CD4-positive, CD25-positive, alpha-beta regulatory T cell (primary cell): ENCODE measurements at regions not wholly inside any gene's neighbourhood (a gene's known extent, or its start where the extent isn't known, plus 50 kb on each side); places are given as distances from the start of the nearest gene placed in this dataset.

Source experiments
- ATAC-seq, 2 donors: fragments of 150-1000 bp; cut with Tn5 transposase; one replicate each; pipeline ENCODE4 v1.10.0; 2021; ENCODE audit warnings: low read depth in 2 of 2, moderate number of reproducible peaks in 2 of 2, moderate library complexity in 1 of 2
- DNase-seq, 3 donors: peaks; one replicate each; pipeline versions ENCODE4 v3.0.0 to v3.0.0-alpha.2; 2012 to 2022; ENCODE audit warnings: mixed read lengths in 1 of 3
- H3K27ac ChIP-seq: one replicate; pipeline ENCODE4 v1.7.0; 2013; ENCODE audit warnings: mild to moderate bottlenecking, low read length; ENCODE audit not compliant: insufficient read depth, poor library complexity, severe bottlenecking
- H3K27me3 ChIP-seq: one replicate; pipeline ENCODE4 v1.7.0; 2013; ENCODE audit warnings: low read length; ENCODE audit not compliant: control insufficient read depth, insufficient read depth
- H3K36me3 ChIP-seq: one replicate; pipeline ENCODE4 v1.7.0; 2013; ENCODE audit warnings: mild to moderate bottlenecking, low read length, moderate library complexity; ENCODE audit not compliant: control insufficient read depth, insufficient read depth
- H3K4me1 ChIP-seq: 2 replicates; pipeline ENCODE4 v1.7.0; 2013; ENCODE audit warnings: mild to moderate bottlenecking, low read length; ENCODE audit not compliant: insufficient read depth, control insufficient read depth, poor library complexity, severe bottlenecking
- H3K4me3 ChIP-seq: one replicate; pipeline ENCODE4 v1.7.0; 2013; ENCODE audit warnings: low read depth, mild to moderate bottlenecking, low read length, moderate library complexity
- H3K9me3 ChIP-seq, 2 experiments: 1 replicate in 1 of 2; 2 replicates in 1 of 2; pipeline ENCODE4 v1.7.0; 2013; ENCODE audit warnings: low read length in 2 of 2, mild to moderate bottlenecking in 1 of 2, moderate library complexity in 1 of 2; ENCODE audit not compliant: control insufficient read depth in 2 of 2
- H3K27ac Mint-ChIP-seq, 3 donors: one replicate each; pipeline ENCODE4 v1.8.0; 2020 to 2022; ENCODE audit warnings: mild to moderate bottlenecking in 3 of 3, mixed read lengths in 3 of 3, moderate library complexity in 2 of 3
- H3K27me3 Mint-ChIP-seq: one replicate; pipeline ENCODE4 v1.8.0; 2022; ENCODE audit warnings: mild to moderate bottlenecking, mixed read lengths
- H3K36me3 Mint-ChIP-seq: one replicate; pipeline ENCODE4 v1.8.0; 2020; ENCODE audit warnings: mixed read lengths
- H3K4me1 Mint-ChIP-seq, 4 donors: one replicate each; pipeline ENCODE4 v1.8.0; 2020 to 2022; ENCODE audit warnings: mixed read lengths in 4 of 4, mild to moderate bottlenecking in 1 of 4
- H3K4me3 Mint-ChIP-seq, 4 donors: one replicate each; pipeline ENCODE4 v1.8.0; 2020 to 2022; ENCODE audit warnings: mild to moderate bottlenecking in 4 of 4, mixed read lengths in 4 of 4, moderate library complexity in 3 of 4
- H3K9me3 Mint-ChIP-seq, 7 donors: one replicate each; pipeline ENCODE4 v1.8.0; 2020 to 2022; ENCODE audit warnings: mixed read lengths in 7 of 7, mild to moderate bottlenecking in 3 of 7, moderate library complexity in 2 of 7

DNA sequence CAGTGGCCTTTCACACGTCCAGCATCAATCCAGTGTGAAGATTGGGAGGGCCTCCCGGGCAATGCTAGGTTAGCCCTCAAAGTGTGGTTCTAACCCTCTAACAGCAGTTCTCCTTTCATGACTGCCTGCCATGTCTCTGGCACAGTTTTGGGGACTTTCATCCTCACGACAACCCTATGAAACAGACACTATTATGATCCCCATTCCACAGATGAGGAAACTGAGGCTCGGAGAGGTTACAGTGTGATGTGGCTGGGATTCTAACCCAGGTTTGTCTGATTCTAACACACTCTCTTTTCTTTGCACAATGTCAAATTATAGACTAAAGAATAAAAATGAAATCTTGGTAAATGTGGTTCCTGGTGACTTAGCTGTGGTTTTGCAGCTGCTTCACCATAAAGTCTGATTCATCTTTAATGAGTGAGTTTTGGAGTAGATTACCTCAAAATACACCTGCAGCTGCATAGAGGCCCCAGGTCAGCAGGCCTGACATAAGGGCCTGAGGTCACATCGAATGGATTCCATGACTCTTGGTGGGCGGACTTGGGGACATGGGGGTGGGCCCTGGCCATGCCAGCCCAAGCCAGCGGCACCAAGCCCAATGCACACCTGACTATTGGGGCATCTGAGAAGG, 214.4 kb downstream of the GLI2 start:
- Mint-ChIP-seq H3K27me3 (no peaks in the 10 kb centered on the region), H3K27ac (no peak overlapping the region), H3K4me3 (no peak overlapping the region), H3K9me3 (no peaks in the 10 kb centered on the region), H3K36me3 (no peaks in the 10 kb centered on the region), H3K4me1 (no peaks in the 10 kb centered on the region)
- no peaks in the 10 kb centered on the region for H3K27me3 ChIP-seq
- DNase-seq (no peak), ATAC-seq (no peak)
- no peak overlapping the region for H3K4me3 ChIP-seq
- no peak overlapping the region for H3K27ac ChIP-seq
- no peaks in the 10 kb centered on the region for H3K36me3 ChIP-seq
- no peaks in the 10 kb centered on the region for H3K9me3 ChIP-seq
- H3K4me1 ChIP-seq: no peaks in the 10 kb centered on the region

GRCh38 chr2:120951693-120952092, 216.0 kb downstream of the GLI2 start:
- Histone ChIP-seq H3K27ac (no peak overlapping the region), H3K4me1 (no peaks in the 10 kb centered on the region), H3K9me3 (no peaks in the 10 kb centered on the region), H3K4me3 (no peak overlapping the region), H3K27me3 (no peaks in the 10 kb centered on the region), H3K36me3 (no peaks in the 10 kb centered on the region)
- Mint-ChIP-seq H3K4me3 (no peak overlapping the region), H3K27me3 (no peaks in the 10 kb centered on the region), H3K9me3 (no peaks in the 10 kb centered on the region), H3K4me1 (no peaks in the 10 kb centered on the region), H3K27ac (no peak overlapping the region), H3K36me3 (no peaks in the 10 kb centered on the region)
- no peak for ATAC-seq
- DNase-seq: no peak

DNA sequence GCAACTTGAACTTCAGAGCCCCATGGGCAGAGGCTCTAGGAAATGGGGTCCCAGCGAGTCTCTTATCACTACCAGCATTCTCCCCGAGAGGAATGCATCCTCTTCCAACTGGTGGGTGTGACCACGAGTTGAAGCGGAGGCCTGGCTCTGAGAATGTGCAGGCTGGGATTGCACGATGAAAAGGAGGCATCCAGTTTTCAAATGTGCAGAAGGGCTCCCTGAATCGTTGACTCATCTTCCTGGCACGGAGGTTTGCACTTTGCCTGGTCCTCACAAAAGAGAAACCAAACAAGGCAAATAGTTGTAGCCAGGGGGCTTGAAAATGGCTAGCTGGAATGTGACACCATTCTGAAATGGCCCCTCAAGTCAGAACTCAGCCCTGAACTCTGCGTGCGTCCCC, 216.7 kb downstream of the GLI2 start:
- DNase-seq (no peak), ATAC-seq (no peak)
- Histone ChIP-seq H3K9me3 (no peaks in the 10 kb centered on the region), H3K4me1 (no peaks in the 10 kb centered on the region), H3K27ac (no peak overlapping the region), H3K27me3 (no peaks in the 10 kb centered on the region), H3K36me3 (no peaks in the 10 kb centered on the region), H3K4me3 (no peak overlapping the region)
- Mint-ChIP-seq H3K27ac (no peak overlapping the region), H3K36me3 (no peaks in the 10 kb centered on the region), H3K4me3 (no peak overlapping the region), H3K4me1 (no peaks in the 10 kb centered on the region), H3K9me3 (peaks cover 0 to under 1% (median 0%) of the 10 kb centered on the region in 7 donors), H3K27me3 (no peaks in the 10 kb centered on the region)

DNA sequence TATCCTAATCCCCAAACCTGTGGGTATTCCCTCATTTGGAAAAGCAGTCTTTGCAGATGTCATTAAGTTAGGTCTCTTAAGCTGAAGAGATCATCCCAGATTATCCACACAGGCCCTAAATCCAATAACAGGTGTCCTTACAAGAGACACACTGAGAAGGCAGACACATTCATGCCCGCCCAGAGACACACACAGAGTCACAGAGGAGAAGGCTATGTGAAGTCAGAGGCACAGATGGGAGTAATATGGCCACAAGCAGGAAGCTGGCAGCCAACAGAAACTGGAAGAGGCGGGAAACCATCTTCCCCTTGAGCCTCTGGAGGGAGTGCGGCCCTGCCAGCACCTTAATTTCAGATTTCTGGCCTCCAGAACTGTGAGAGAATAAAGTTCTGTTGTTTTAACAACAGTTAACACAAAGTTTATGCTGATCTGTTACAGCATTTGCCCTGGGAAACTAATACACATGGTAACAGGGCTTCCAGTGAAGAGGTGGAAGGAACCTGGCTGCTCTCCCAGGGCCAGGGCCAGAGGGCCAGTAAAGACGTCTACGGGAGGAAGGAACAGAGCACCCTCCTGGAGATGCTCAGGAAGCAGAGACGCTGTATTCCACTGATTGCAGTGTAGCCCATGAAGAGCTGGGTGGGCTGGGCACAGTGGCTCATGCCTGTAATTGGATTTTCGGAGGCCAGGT, 217.5 kb downstream of the GLI2 start:
- H3K27me3 Mint-ChIP-seq: no peaks in the 10 kb centered on the region
- DNase-seq: no peak
- no peaks in the 10 kb centered on the region for H3K27me3 ChIP-seq
- H3K9me3 Mint-ChIP-seq: peaks cover 0 to 1% (median 0%) of the 10 kb centered on the region in 7 donors
- no peaks in the 10 kb centered on the region for H3K9me3 ChIP-seq
- no peaks in the 10 kb centered on the region for H3K36me3 ChIP-seq
- H3K27ac ChIP-seq: no peak overlapping the region
- no peak overlapping the region for H3K27ac Mint-ChIP-seq
- no peaks in the 10 kb centered on the region for H3K4me1 ChIP-seq
- no peak overlapping the region for H3K4me3 ChIP-seq
- ATAC-seq: no peak
- H3K36me3 Mint-ChIP-seq: no peaks in the 10 kb centered on the region
- H3K4me1 Mint-ChIP-seq: no peaks in the 10 kb centered on the region
- no peak overlapping the region for H3K4me3 Mint-ChIP-seq

DNA sequence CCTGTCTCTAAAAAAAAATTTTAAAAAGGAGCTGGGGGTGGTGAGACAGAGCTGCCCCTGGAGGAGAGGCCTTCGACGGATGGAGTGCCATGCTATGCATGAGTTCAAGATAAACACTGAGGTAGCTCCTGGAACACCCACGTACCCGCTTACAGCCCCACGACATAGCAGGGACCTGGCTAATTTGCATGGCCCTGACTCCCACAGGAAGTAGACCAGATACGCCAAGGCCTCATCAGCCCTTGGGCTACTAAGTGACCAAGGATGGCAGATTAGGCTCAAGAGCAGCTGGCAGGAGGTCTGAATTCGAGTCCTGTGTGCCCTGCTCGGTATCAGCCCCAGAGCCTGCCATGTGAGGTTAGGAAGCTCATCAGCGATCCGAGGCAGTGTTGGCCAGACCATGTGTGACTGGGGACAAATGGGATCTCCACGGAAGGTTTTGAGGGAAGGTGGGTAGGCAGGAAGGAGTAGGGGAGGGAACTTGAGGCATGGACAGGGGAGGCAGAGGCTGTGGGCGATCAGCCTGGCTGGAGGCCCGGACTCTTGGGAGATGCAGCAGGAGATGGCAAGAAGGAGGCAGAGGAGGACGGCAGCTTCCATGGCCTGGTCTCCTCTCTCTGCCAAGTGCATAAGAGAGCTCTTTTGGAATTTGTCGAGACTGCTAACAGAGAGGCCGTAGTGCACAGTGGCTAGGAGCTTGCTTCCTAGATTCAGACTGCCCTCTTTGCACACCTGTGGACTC, 218.3 kb downstream of the GLI2 start:
- H3K9me3 Mint-ChIP-seq: peaks cover 0 to 1% (median 0%) of the 10 kb centered on the region in 7 donors
- H3K4me3 Mint-ChIP-seq: no peak overlapping the region

DNA sequence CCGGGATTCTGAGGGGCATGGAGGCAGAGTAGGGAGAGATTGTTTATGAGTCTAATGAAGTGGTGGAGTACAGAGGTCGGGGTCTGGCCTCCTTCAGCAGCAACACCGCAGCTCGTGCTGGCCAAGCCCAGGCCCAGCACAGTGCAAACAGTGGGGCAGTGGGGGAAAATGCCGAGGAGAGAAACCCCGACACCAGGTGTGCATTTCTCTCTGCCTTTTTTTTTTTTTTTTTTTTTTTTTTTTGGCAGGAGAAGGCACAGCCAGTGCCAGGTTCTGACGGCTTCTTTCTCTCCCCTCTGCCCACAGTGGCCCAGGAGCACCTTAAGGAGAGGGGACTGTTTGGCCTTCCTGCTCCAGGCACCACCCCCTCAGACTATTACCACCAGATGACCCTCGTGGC, 219.3 kb downstream of the GLI2 start:
- ATAC-seq: no peak
- H3K36me3 Mint-ChIP-seq: no peaks in the 10 kb centered on the region
- H3K27me3 Mint-ChIP-seq: no peaks in the 10 kb centered on the region

More for the DNA sequence above, 218.3 kb downstream of the GLI2 start:
- Histone ChIP-seq H3K36me3 (no peaks in the 10 kb centered on the region), H3K4me1 (no peaks in the 10 kb centered on the region), H3K27me3 (no peaks in the 10 kb centered on the region), H3K9me3 (no peaks in the 10 kb centered on the region), H3K27ac (no peak overlapping the region), H3K4me3 (no peak overlapping the region)
- Mint-ChIP-seq H3K27me3 (no peaks in the 10 kb centered on the region), H3K27ac (no peak overlapping the region), H3K36me3 (no peaks in the 10 kb centered on the region), H3K4me1 (no peaks in the 10 kb centered on the region)
- no peak for DNase-seq
- no peak for ATAC-seq

GRCh38 chr2:120955427-120955826, 219.8 kb downstream of the GLI2 start:
- no peak overlapping the region for H3K27ac ChIP-seq
- DNase-seq: no peak
- H3K9me3 ChIP-seq: no peaks in the 10 kb centered on the region
- H3K4me3 ChIP-seq: no peak overlapping the region
- Mint-ChIP-seq H3K27me3 (no peaks in the 10 kb centered on the region), H3K9me3 (peaks cover 0 to 1% (median 0%) of the 10 kb centered on the region in 7 donors), H3K4me3 (no peak overlapping the region), H3K4me1 (no peaks in the 10 kb centered on the region), H3K27ac (no peak overlapping the region), H3K36me3 (no peaks in the 10 kb centered on the region)
- H3K27me3 ChIP-seq: no peaks in the 10 kb centered on the region
- ATAC-seq: no peak
- H3K36me3 ChIP-seq: no peaks in the 10 kb centered on the region
- H3K4me1 ChIP-seq: no peaks in the 10 kb centered on the region

More for the DNA sequence above, 219.3 kb downstream of the GLI2 start:
- no peak overlapping the region for H3K4me3 Mint-ChIP-seq
- peaks cover 0 to 1% (median 0%) of the 10 kb centered on the region in 7 donors for H3K9me3 Mint-ChIP-seq
- no peak overlapping the region for H3K27ac Mint-ChIP-seq
- no peak overlapping the region for H3K27ac ChIP-seq
- no peaks in the 10 kb centered on the region for H3K27me3 ChIP-seq
- H3K4me3 ChIP-seq: no peak overlapping the region
- no peaks in the 10 kb centered on the region for H3K4me1 ChIP-seq
- H3K9me3 ChIP-seq: no peaks in the 10 kb centered on the region
- no peaks in the 10 kb centered on the region for H3K36me3 ChIP-seq
- H3K4me1 Mint-ChIP-seq: no peaks in the 10 kb centered on the region
- DNase-seq: no peak
